Trophoblast cell (in vitro differentiated cells and primary cell): ENCODE measurements at regions not wholly inside any gene's neighbourhood (a gene's known extent, or its start where the extent isn't known, plus 50 kb on each side); places are given as distances from the start of the nearest gene placed in this dataset.
A peak's percentile ranks its signal among the peaks of the same experiment; 100 is the strongest.

Source experiments
- DNase-seq, 2 donors: peaks; one replicate each; pipeline ENCODE4 v3.0.0-alpha.2; 2016
- H2AFZ ChIP-seq: 2 replicates; pipeline ENCODE4 v1.6.1; 2013; ENCODE audit warnings: low read length, moderate library complexity, mild to moderate bottlenecking; ENCODE audit not compliant: insufficient read depth, poor library complexity
- H2AK5ac ChIP-seq: 2 replicates; pipeline ENCODE4 v1.6.1; 2013; ENCODE audit warnings: mild to moderate bottlenecking, low read length
- H2BK120ac ChIP-seq: 2 replicates; pipeline ENCODE4 v1.6.1; 2013; ENCODE audit warnings: low read length, mild to moderate bottlenecking, moderate library complexity; ENCODE audit not compliant: insufficient read depth, poor library complexity
- H2BK12ac ChIP-seq: 2 replicates; pipeline ENCODE4 v1.6.1; 2013; ENCODE audit warnings: mild to moderate bottlenecking, low read length, moderate library complexity
- H2BK5ac ChIP-seq: 2 replicates; pipeline ENCODE4 v1.6.1; 2013; ENCODE audit warnings: low read length, low read depth, moderate library complexity, mild to moderate bottlenecking; ENCODE audit not compliant: poor library complexity
- H3K14ac ChIP-seq: 2 replicates; pipeline ENCODE4 v1.6.1; 2013; ENCODE audit warnings: mild to moderate bottlenecking, low read length
- H3K18ac ChIP-seq: 2 replicates; pipeline ENCODE4 v1.6.1; 2013; ENCODE audit warnings: mild to moderate bottlenecking, low read length
- H3K23ac ChIP-seq: 2 replicates; pipeline ENCODE4 v1.6.1; 2013; ENCODE audit warnings: low read length
- H3K27ac ChIP-seq: 2 replicates; pipeline ENCODE4 v1.5.1; 2013; ENCODE audit warnings: low read depth, mild to moderate bottlenecking, inconsistent platforms, low read length, moderate library complexity
- H3K27me3 ChIP-seq: 2 replicates; pipeline ENCODE4 v1.6.1; 2013; ENCODE audit warnings: inconsistent platforms, mild to moderate bottlenecking, low read length, moderate library complexity; ENCODE audit not compliant: insufficient read depth
- H3K36me3 ChIP-seq, 2 experiments: 1 replicate in 1 of 2; 2 replicates in 1 of 2; pipeline ENCODE4 v1.6.1; 2013; ENCODE audit warnings: low read length in 2 of 2, mild to moderate bottlenecking in 2 of 2, moderate library complexity in 1 of 2; ENCODE audit not compliant: insufficient read depth in 2 of 2, control insufficient read depth in 1 of 2
- H3K4ac ChIP-seq: 2 replicates; pipeline ENCODE4 v1.6.1; 2013; ENCODE audit warnings: low read depth, mild to moderate bottlenecking, low read length, moderate library complexity
- H3K4me1 ChIP-seq, 2 experiments: 1 replicate in 1 of 2; 2 replicates in 1 of 2; pipeline ENCODE4 v1.6.1; 2013; ENCODE audit warnings: low read length in 2 of 2, mild to moderate bottlenecking in 2 of 2, moderate library complexity in 1 of 2; ENCODE audit not compliant: insufficient read depth in 2 of 2, control insufficient read depth in 1 of 2
- H3K4me2 ChIP-seq: 2 replicates; pipeline ENCODE4 v1.6.1; 2013; ENCODE audit warnings: inconsistent platforms, mild to moderate bottlenecking, low read length, moderate library complexity
- H3K4me3 ChIP-seq: 2 replicates; pipeline ENCODE4 v1.5.1; 2013; ENCODE audit warnings: mild to moderate bottlenecking, low read depth, low read length, inconsistent platforms
- H3K79me1 ChIP-seq: one replicate; pipeline ENCODE4 v1.6.1; 2013; ENCODE audit warnings: low read length
- H3K79me2 ChIP-seq: 2 replicates; pipeline ENCODE4 v1.6.1; 2013; ENCODE audit warnings: low read length, mild to moderate bottlenecking; ENCODE audit not compliant: control insufficient read depth, insufficient read depth, poor library complexity
- H3K9ac ChIP-seq: 2 replicates; pipeline ENCODE4 v1.6.1; 2013; ENCODE audit warnings: mild to moderate bottlenecking, low read length
- H3K9me3 ChIP-seq: 2 replicates; pipeline ENCODE4 v1.6.1; 2013; ENCODE audit warnings: low read depth, mild to moderate bottlenecking, control low read depth, inconsistent platforms, low read length; ENCODE audit not compliant: insufficient read depth
- H4K12ac ChIP-seq: 2 replicates; pipeline ENCODE4 v1.6.1; 2013; ENCODE audit warnings: low read depth, mild to moderate bottlenecking, low read length, moderate library complexity
- H4K8ac ChIP-seq: 2 replicates; pipeline ENCODE4 v1.6.1; 2013; ENCODE audit warnings: low read depth, mild to moderate bottlenecking, low read length, moderate library complexity
- H4K91ac ChIP-seq: one replicate; pipeline ENCODE4 v1.6.1; 2013; ENCODE audit warnings: low read depth, mild to moderate bottlenecking, low read length, moderate library complexity
- WGBS: extraction: QIAGEN DNeasy Blood & Tissue Kit; methylation state at CpG from one replicate; pipeline ENCODE4 v1.1.7; 2013; ENCODE audit warnings: missing lambda C conversion rate; ENCODE audit not compliant: insufficient read length, insufficient coverage; ENCODE audit errors: extremely low coverage; 5-methylcytosine and 5-hydroxymethylcytosine counted together

- WGBS = no CpG with 5 or more reads among the region's 2 CpGs
- Histone ChIP-seq H2AK5ac (no peak overlapping the region), H3K79me2 (no peaks in the 10 kb centered on the region), H3K4ac (no peak overlapping the region), H3K4me1 (no peaks in the 10 kb centered on the region), H3K4me3 (no peak overlapping the region), H3K4me2 (no peak overlapping the region), H3K14ac (no peak overlapping the region), H4K8ac (no peak overlapping the region), H2BK120ac (no peak overlapping the region), H2AFZ (no peak overlapping the region), H2BK12ac (no peak overlapping the region), H3K36me3 (no peaks in the 10 kb centered on the region), H3K27ac (no peak overlapping the region), H3K9ac (no peak overlapping the region), H3K79me1 (peaks cover 2% of the 10 kb centered on the region), H2BK5ac (no peak overlapping the region), H3K9me3 (no peaks in the 10 kb centered on the region), H3K18ac (no peak overlapping the region), H4K12ac (no peak overlapping the region), H3K23ac (no peak overlapping the region), H3K27me3 (no peaks in the 10 kb centered on the region), H4K91ac (no peak overlapping the region)
- DNase-seq = peak; percentile 18 to 79
These were observed 93.9 kb upstream of the DCN start for GRCh38 chr12:91276509-91276908.

- no peaks in the 10 kb centered on the region for H3K27me3 ChIP-seq
- no peak overlapping the region for H3K9ac ChIP-seq
- H3K27ac ChIP-seq = no peak overlapping the region
- no peaks in the 10 kb centered on the region for H3K36me3 ChIP-seq
- WGBS = no CpG with 5 or more reads among the region's 1 CpG
- no peak overlapping the region for H2BK5ac ChIP-seq
- no peak overlapping the region for H3K4me2 ChIP-seq
- H2AK5ac ChIP-seq = no peak overlapping the region
- no peak overlapping the region for H3K4ac ChIP-seq
- H2AFZ ChIP-seq = no peak overlapping the region
- H2BK12ac ChIP-seq = no peak overlapping the region
- DNase-seq = no peak
- H3K14ac ChIP-seq = no peak overlapping the region
- H2BK120ac ChIP-seq = no peak overlapping the region
- no peak overlapping the region for H4K8ac ChIP-seq
- no peaks in the 10 kb centered on the region for H3K9me3 ChIP-seq
- no peak overlapping the region for H3K23ac ChIP-seq
- H3K79me1 ChIP-seq = peaks cover 2% of the 10 kb centered on the region
- H3K18ac ChIP-seq = no peak overlapping the region
- no peak overlapping the region for H4K12ac ChIP-seq
- no peak overlapping the region for H3K4me3 ChIP-seq
- H3K4me1 ChIP-seq = no peaks in the 10 kb centered on the region
- no peak overlapping the region for H4K91ac ChIP-seq
- no peaks in the 10 kb centered on the region for H3K79me2 ChIP-seq
These were observed 92.7 kb upstream of the DCN start for GRCh38 chr12:91275321-91275720.

- Histone ChIP-seq H2AFZ (no peak overlapping the region), H3K14ac (no peak overlapping the region), H3K36me3 (no peaks in the 10 kb centered on the region), H3K18ac (no peak overlapping the region), H4K12ac (no peak overlapping the region), H3K4ac (no peak overlapping the region), H2AK5ac (no peak overlapping the region), H4K8ac (no peak overlapping the region), H4K91ac (no peak overlapping the region), H3K4me1 (no peaks in the 10 kb centered on the region), H3K4me3 (no peak overlapping the region), H3K23ac (no peak overlapping the region), H3K4me2 (no peak overlapping the region), H3K27ac (no peak overlapping the region), H2BK120ac (no peak overlapping the region), H2BK12ac (no peak overlapping the region), H3K9ac (no peak overlapping the region), H3K79me1 (peaks cover 2% of the 10 kb centered on the region), H3K27me3 (no peaks in the 10 kb centered on the region), H3K9me3 (no peaks in the 10 kb centered on the region), H3K79me2 (no peaks in the 10 kb centered on the region), H2BK5ac (no peak overlapping the region)
- WGBS = no CpG with 5 or more reads among the region's 1 CpG
- DNase-seq = no peak
These were observed 92.3 kb upstream of the DCN start for GRCh38 chr12:91274916-91275315.

GRCh38 chr12:91273560-91273959 is 90.9 kb upstream of the DCN start:
- Histone ChIP-seq H2BK5ac (no peak overlapping the region), H3K79me1 (peaks cover 2% of the 10 kb centered on the region), H3K4me3 (no peak overlapping the region), H2AK5ac (no peak overlapping the region), H3K4me1 (no peaks in the 10 kb centered on the region), H2BK12ac (peak overlapping the region; percentile 64), H4K12ac (no peak overlapping the region), H4K8ac (no peak overlapping the region), H3K4ac (no peak overlapping the region), H2BK120ac (peak overlapping the region; percentile 43), H3K4me2 (no peak overlapping the region), H3K27me3 (no peaks in the 10 kb centered on the region), H3K9me3 (no peaks in the 10 kb centered on the region), H3K18ac (no peak overlapping the region), H3K27ac (no peak overlapping the region), H4K91ac (no peak overlapping the region), H3K14ac (no peak overlapping the region), H3K79me2 (no peaks in the 10 kb centered on the region), H2AFZ (peak overlapping the region; percentile 41), H3K9ac (no peak overlapping the region), H3K23ac (no peak overlapping the region), H3K36me3 (no peaks in the 10 kb centered on the region)
- peak in 1 of 2 donors; percentile 23 for DNase-seq
- no CpG with 5 or more reads among the region's 5 CpGs for WGBS
